Upper lobe of left lung (tissue), 4 donors: ENCODE measurements at regions not wholly inside any gene's neighbourhood (a gene's known extent, or its start where the extent isn't known, plus 50 kb on each side); places are given as distances from the start of the nearest gene placed in this dataset.

Experiments used
- EP300 ChIP-seq, 4 donors: sonication (generic); formaldehyde crosslinking; IDR thresholded peaks; one replicate each; pipeline ENCODE4 v1.5.1; 2017; ENCODE audit warnings: antibody characterized with exemption in 4 of 4, control low read depth in 2 of 4
- POLR2AphosphoS5 ChIP-seq, 2 donors: sonication (generic); formaldehyde crosslinking; IDR thresholded peaks; one replicate each; pipeline ENCODE4 v1.5.1; 2017; ENCODE audit warnings: antibody characterized with exemption in 2 of 2
- TF ChIP-seq, protein P1 (sequence below), 6 experiments: fragments of 450-650 bp in 4 of 6; fragments of 200-600 bp in 2 of 6; sonication (generic) in 2 of 6; IDR thresholded peaks; one replicate each; pipeline ENCODE4 v1.5.1; 2016 to 2019; ENCODE audit warnings: antibody characterized with exemption in 6 of 6

DNA sequence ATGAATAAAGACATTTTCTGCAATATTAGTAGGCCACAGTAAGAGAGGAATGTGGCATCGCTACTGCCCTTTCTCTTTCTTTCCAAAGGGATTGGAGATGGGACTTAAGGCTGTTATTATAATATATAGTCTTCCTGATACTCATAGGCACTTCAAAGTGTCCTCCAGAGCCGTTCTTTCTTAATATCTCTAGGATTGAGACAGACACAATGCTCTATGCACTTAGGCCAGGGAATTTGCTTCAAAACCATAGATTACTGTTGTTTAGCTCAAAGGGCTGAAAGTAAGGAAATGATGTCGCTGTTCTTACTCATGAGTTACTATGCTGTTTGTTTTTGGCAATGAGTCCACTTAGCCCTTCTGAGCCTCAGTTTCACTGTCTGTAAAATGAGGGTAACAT, 590.5 kb downstream of the CDH11 start:
- TF ChIP-seq, protein P1, sequence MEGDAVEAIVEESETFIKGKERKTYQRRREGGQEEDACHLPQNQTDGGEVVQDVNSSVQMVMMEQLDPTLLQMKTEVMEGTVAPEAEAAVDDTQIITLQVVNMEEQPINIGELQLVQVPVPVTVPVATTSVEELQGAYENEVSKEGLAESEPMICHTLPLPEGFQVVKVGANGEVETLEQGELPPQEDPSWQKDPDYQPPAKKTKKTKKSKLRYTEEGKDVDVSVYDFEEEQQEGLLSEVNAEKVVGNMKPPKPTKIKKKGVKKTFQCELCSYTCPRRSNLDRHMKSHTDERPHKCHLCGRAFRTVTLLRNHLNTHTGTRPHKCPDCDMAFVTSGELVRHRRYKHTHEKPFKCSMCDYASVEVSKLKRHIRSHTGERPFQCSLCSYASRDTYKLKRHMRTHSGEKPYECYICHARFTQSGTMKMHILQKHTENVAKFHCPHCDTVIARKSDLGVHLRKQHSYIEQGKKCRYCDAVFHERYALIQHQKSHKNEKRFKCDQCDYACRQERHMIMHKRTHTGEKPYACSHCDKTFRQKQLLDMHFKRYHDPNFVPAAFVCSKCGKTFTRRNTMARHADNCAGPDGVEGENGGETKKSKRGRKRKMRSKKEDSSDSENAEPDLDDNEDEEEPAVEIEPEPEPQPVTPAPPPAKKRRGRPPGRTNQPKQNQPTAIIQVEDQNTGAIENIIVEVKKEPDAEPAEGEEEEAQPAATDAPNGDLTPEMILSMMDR (IDR thresholded peaks at IDR 0.05) = no peak
- no peak for TF ChIP-seq POLR2AphosphoS5 (IDR thresholded peaks at IDR 0.05)
- no peak for TF ChIP-seq EP300 (IDR thresholded peaks at IDR 0.05)
